ENCODE measurements at regions not wholly inside any gene's neighbourhood (a gene's known extent, or its start where the extent isn't known, plus 50 kb on each side); places are given as distances from the start of the nearest gene placed in this dataset.
"Not testable (repeated sequence)": the region's sequence is repeated elsewhere in the genome, so short reads cannot be mapped to it uniquely, and the experiment has no call there.

GRCh38 chr9:40884902-40885490 lies 243.5 kb downstream of the FOXD4L6 start:
- peak; percentile 62 for DNase-seq

GRCh38 chr9:40884072-40884901 lies 244.2 kb downstream of the FOXD4L6 start:
- DNase-seq: peak; percentile 62

- DNase-seq: peak; percentile 51
Measured at GRCh38 chr9:40883423-40884071, 244.9 kb downstream of the FOXD4L6 start.

DNA sequence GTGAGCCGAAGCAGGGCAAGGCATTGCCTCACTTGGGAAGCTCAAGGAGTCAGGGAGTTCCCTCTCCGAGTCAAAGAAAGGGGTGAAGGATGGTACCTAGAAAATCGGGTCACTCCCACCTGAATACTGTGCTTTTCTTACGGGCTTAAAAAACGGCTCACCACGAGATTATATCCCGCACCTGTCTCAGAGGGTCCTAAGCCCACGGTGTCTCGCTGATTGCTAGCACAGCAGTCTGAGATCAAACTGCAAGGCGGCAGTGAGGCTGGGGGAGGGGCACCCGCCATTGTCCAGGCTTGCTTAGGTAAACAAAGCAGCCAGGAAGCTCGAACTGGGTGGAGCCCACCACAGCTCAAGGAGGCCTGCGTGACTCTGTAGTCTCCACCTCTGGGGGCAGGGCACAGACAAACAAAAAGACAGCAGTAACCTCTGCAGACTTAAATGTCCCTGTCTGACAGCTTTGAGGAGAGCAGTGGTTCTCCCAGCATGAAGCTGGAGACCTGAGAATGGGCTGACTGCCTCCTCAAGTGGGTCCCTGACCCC lies 254.7 kb downstream of the FOXD4L6 start:
- peak; percentile 53 for DNase-seq

DNA sequence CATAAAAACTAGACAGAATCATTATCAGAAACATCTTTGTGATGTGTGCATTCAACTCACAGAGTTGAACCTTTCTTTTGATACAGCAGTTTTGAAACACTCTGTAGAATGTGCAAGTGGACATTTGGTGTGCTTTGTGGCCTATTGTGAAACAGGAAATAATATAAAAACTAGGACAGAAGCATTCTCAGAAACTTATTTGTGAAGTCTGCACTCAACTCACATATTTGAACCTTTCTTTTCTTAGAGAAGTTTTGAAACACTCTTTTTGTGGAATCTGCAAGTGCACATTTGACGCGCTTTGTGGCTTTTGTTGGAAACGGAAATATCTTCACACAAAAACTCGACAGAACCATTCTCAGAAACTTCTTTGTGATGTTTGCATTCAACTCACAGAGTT lies 260.0 kb downstream of the FOXD4L6 start:
- not testable (repeated sequence) for DNase-seq

All from activated effector memory CD4-positive, alpha-beta T cell treated with anti-CD3 and anti-CD28 coated beads, Interleukin-2, amount 50 U/mL, for 16 hours (primary cell).